NCI-H460 (cell line): ENCODE measurements at regions not wholly inside any gene's neighbourhood (a gene's known extent, or its start where the extent isn't known, plus 50 kb on each side); places are given as distances from the start of the nearest gene placed in this dataset.
"Not testable (repeated sequence)": the region's sequence is repeated elsewhere in the genome, so short reads cannot be mapped to it uniquely, and the experiment has no call there.

Experiments used
- DNase-seq: peaks from one replicate; pipeline ENCODE4 v3.0.0-alpha.2; 2016; ENCODE audit warnings: low read depth; ENCODE audit errors: extremely low read depth

- no peak for DNase-seq
Measured at GRCh38 chrX:125089761-125090445, 229.8 kb upstream of the TEX13C start.

GRCh38 chrX:125093852-125094251 is 225.8 kb upstream of the TEX13C start:
- DNase-seq, result no peak

- no peak for DNase-seq
Measured at GRCh38 chrX:125094901-125095300, 224.8 kb upstream of the TEX13C start.

GRCh38 chrX:125096469-125096868 is 223.2 kb upstream of the TEX13C start:
- DNase-seq, result no peak

- DNase-seq, result no peak
Measured at GRCh38 chrX:125096870-125097269, 222.8 kb upstream of the TEX13C start.

GRCh38 chrX:125101971-125102755 is 217.5 kb upstream of the TEX13C start:
- no peak for DNase-seq

- no peak for DNase-seq
Measured at GRCh38 chrX:125103693-125104092, 216.0 kb upstream of the TEX13C start.

GRCh38 chrX:125108921-125109320 is 210.8 kb upstream of the TEX13C start:
- no peak for DNase-seq

GRCh38 chrX:125131164-125131563 is 188.5 kb upstream of the TEX13C start:
- DNase-seq, result peak; percentile 37

- DNase-seq, result peak; percentile 18
Measured at GRCh38 chrX:125132274-125132673, 187.4 kb upstream of the TEX13C start.

GRCh38 chrX:125137521-125137920 is 182.2 kb upstream of the TEX13C start:
- no peak for DNase-seq

GRCh38 chrX:125150231-125150630 is 169.4 kb upstream of the TEX13C start:
- DNase-seq, result no peak

- no peak for DNase-seq
Measured at GRCh38 chrX:125151146-125151545, 168.5 kb upstream of the TEX13C start.

GRCh38 chrX:125152011-125152410 is 167.7 kb upstream of the TEX13C start:
- no peak for DNase-seq

GRCh38 chrX:125153621-125154020 is 166.1 kb upstream of the TEX13C start:
- DNase-seq, result no peak

- DNase-seq, result not testable (repeated sequence)
Measured at GRCh38 chrX:125154288-125155257, 165.1 kb upstream of the TEX13C start.

GRCh38 chrX:125155296-125156033 is 164.2 kb upstream of the TEX13C start:
- not testable (repeated sequence) for DNase-seq

- no peak for DNase-seq
Measured at GRCh38 chrX:125170459-125170858, 149.2 kb upstream of the TEX13C start.

GRCh38 chrX:125172531-125172930 is 147.1 kb upstream of the TEX13C start:
- DNase-seq, result no peak

GRCh38 chrX:125175991-125176584 is 143.6 kb upstream of the TEX13C start:
- no peak for DNase-seq
